SKM-1 (cell line): ENCODE measurements at regions not wholly inside any gene's neighbourhood (a gene's known extent, or its start where the extent isn't known, plus 50 kb on each side); places are given as distances from the start of the nearest gene placed in this dataset.
"Not testable (repeated sequence)": the region's sequence is repeated elsewhere in the genome, so short reads cannot be mapped to it uniquely, and the experiment has no call there.

Experiments
- DNase-seq: peaks from one replicate; lab custom pipeline; 2025; ENCODE audit not compliant: unreplicated experiment; lab: John Stamatoyannopoulos, UW

- no peak for DNase-seq
These were observed 568.9 kb downstream of the ANKRD50 start for GRCh38 chr4:124143632-124144031.

- no peak for DNase-seq
These were observed 568.3 kb downstream of the ANKRD50 start for GRCh38 chr4:124144238-124144654.

GRCh38 chr4:124146068-124146467, 566.5 kb downstream of the ANKRD50 start:
- no peak for DNase-seq

GRCh38 chr4:124151031-124151430, 561.5 kb downstream of the ANKRD50 start:
- no peak for DNase-seq

- DNase-seq, result peak; percentile 26
These were observed 560.4 kb downstream of the ANKRD50 start for GRCh38 chr4:124152132-124152531.

GRCh38 chr4:124155239-124155638, 557.3 kb downstream of the ANKRD50 start:
- no peak for DNase-seq

- no peak for DNase-seq
These were observed 555.0 kb downstream of the ANKRD50 start for GRCh38 chr4:124157396-124158083.

- no peak for DNase-seq
These were observed 549.1 kb downstream of the ANKRD50 start for GRCh38 chr4:124163401-124163800.

GRCh38 chr4:124167602-124168001, 544.9 kb downstream of the ANKRD50 start:
- no peak for DNase-seq

- not testable (repeated sequence) for DNase-seq
These were observed 543.0 kb downstream of the ANKRD50 start for GRCh38 chr4:124169524-124169923.

- DNase-seq, result no peak
These were observed 538.6 kb downstream of the ANKRD50 start for GRCh38 chr4:124173912-124174311.

- DNase-seq, result no peak
These were observed 534.7 kb downstream of the ANKRD50 start for GRCh38 chr4:124177647-124178425.

- DNase-seq, result no peak
These were observed 534.0 kb downstream of the ANKRD50 start for GRCh38 chr4:124178449-124179021.

- DNase-seq, result no peak
These were observed 532.9 kb downstream of the ANKRD50 start for GRCh38 chr4:124179506-124180186.

- no peak for DNase-seq
These were observed 531.5 kb downstream of the ANKRD50 start for GRCh38 chr4:124181039-124181438.

- no peak for DNase-seq
These were observed 529.3 kb downstream of the ANKRD50 start for GRCh38 chr4:124183231-124183630.

- no peak for DNase-seq
These were observed 528.6 kb downstream of the ANKRD50 start for GRCh38 chr4:124183926-124184325.

- no peak for DNase-seq
These were observed 527.7 kb downstream of the ANKRD50 start for GRCh38 chr4:124184792-124185191.

- no peak for DNase-seq
These were observed 523.9 kb downstream of the ANKRD50 start for GRCh38 chr4:124188595-124188994.

GRCh38 chr4:124189545-124189944, 523.0 kb downstream of the ANKRD50 start:
- DNase-seq, result no peak

- no peak for DNase-seq
These were observed 521.2 kb downstream of the ANKRD50 start for GRCh38 chr4:124191329-124191728.
